Left cardiac atrium (tissue), 4 donors: ENCODE measurements at regions not wholly inside any gene's neighbourhood (a gene's known extent, or its start where the extent isn't known, plus 50 kb on each side); places are given as distances from the start of the nearest gene placed in this dataset.

Experiments
- ATAC-seq, 2 donors: fragments of 200-7000 bp; cut with Tn5 transposase; one replicate each; pipeline ENCODE4 v1.9.1; 2020; ENCODE audit warnings: mild to moderate bottlenecking in 2 of 2, moderate library complexity in 2 of 2
- DNase-seq: peaks from one replicate; pipeline ENCODE4 v3.0.0-alpha.2; 2020
- intact Hi-C, 2 donors: fragments of 100-400 bp; cut with DNase I; formaldehyde crosslinking; loops; one replicate each; pipeline versions ENCODE4 v1.14.1 to v1.15.1; 2022 to 2023
- donor health status: DM: no; HTN: yes; CAD: no.
- donor health status: DM: no; HTN: yes; CAD: no; lungs with severe emphysema.
- donor health status: DM: yes; HTN: yes; CAD: no.
- donor health status: Dilated cardiomyopathy.

DNA sequence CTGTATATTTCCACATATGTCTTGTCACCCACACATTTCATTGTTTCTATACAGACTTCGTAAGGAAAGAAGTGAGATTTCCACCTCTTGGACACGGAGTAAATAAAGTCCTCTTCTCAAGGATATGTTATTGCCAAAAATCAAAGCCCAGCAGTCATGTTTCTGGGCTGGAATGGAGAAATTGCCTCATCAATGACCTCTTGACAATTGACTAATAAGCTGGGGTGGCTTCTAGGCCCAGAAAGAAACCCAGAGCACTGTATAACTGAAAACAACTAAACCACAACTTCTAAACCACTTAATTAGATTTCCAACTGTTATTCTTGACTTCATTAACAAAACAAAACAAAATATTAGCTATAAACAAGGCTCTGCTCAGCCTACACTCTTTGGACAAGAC, 56.4 kb upstream of the SLC24A5 start:
- DNase-seq (no peak), ATAC-seq (no peak)
- intact Hi-C loops: no loop called here

DNA sequence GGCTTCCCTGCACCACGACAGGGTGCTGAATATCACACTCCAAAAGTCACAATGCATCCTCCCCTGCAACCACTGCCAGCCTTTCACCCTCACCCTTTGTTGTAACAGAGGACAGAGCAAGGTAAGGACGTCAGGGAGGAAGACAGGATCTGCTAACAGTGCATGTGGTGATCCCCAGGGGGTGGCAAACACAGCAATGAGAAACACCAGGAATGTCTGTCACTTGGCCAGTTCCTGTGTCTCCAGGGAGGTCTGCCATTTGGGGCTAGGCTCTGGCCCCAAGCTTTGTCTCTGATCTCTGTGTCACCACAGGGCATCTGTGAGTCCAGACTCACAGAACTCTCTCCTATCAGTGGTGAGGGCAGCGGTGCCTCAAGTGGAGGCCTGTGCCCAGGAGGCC, 54.3 kb upstream of the SLC24A5 start:
- intact Hi-C loops: no loop called here
- ATAC-seq (no peak), DNase-seq (no peak)
